RKO (cell line): ENCODE measurements at regions not wholly inside any gene's neighbourhood (a gene's known extent, or its start where the extent isn't known, plus 50 kb on each side); places are given as distances from the start of the nearest gene placed in this dataset.
A peak's percentile ranks its signal among the peaks of the same experiment; 100 is the strongest.

Source experiments
- DNase-seq: peaks from one replicate; pipeline ENCODE4 v3.0.0-alpha.2; 2016; ENCODE audit warnings: low spot score

GRCh38 chr5:142474431-142475094, 149.7 kb upstream of the SPRY4 start:
- DNase-seq: peak; percentile 42

GRCh38 chr5:142473038-142473437, 148.2 kb upstream of the SPRY4 start:
- DNase-seq: no peak

GRCh38 chr5:142472306-142472951, 147.6 kb upstream of the SPRY4 start:
- DNase-seq: peak; percentile 100

- peak; percentile 98 for DNase-seq
Observed at GRCh38 chr5:142466195-142466971, 141.6 kb upstream of the SPRY4 start.

GRCh38 chr5:142465476-142465875, 140.7 kb upstream of the SPRY4 start:
- no peak for DNase-seq

- DNase-seq: no peak
Observed at GRCh38 chr5:142463904-142464303, 139.1 kb upstream of the SPRY4 start.

- no peak for DNase-seq
Observed at GRCh38 chr5:142461028-142461590, 136.3 kb upstream of the SPRY4 start.

- DNase-seq: no peak
Observed at GRCh38 chr5:142459209-142459608, 134.4 kb upstream of the SPRY4 start.

GRCh38 chr5:142455856-142456255, 131.0 kb upstream of the SPRY4 start:
- DNase-seq: no peak

GRCh38 chr5:142453932-142454331, 129.1 kb upstream of the SPRY4 start:
- DNase-seq: no peak

- DNase-seq: no peak
Observed at GRCh38 chr5:142450419-142450818, 125.6 kb upstream of the SPRY4 start.

- no peak for DNase-seq
Observed at GRCh38 chr5:142447887-142448286, 123.1 kb upstream of the SPRY4 start.

GRCh38 chr5:142446960-142447279, 122.1 kb upstream of the SPRY4 start:
- DNase-seq: no peak

- peak; percentile 95 for DNase-seq
Observed at GRCh38 chr5:142446131-142446959, 121.5 kb upstream of the SPRY4 start.

GRCh38 chr5:142445266-142445665, 120.4 kb upstream of the SPRY4 start:
- peak; percentile 91 for DNase-seq

- DNase-seq: no peak
Observed at GRCh38 chr5:142441616-142442015, 116.8 kb upstream of the SPRY4 start.

GRCh38 chr5:142439207-142439860, 114.5 kb upstream of the SPRY4 start:
- no peak for DNase-seq

- no peak for DNase-seq
Observed at GRCh38 chr5:142438573-142438972, 113.8 kb upstream of the SPRY4 start.

GRCh38 chr5:142437563-142437962, 112.7 kb upstream of the SPRY4 start:
- no peak for DNase-seq

- no peak for DNase-seq
Observed at GRCh38 chr5:142435410-142436115, 110.7 kb upstream of the SPRY4 start.

GRCh38 chr5:142434322-142434612, 109.4 kb upstream of the SPRY4 start:
- DNase-seq: no peak
